RWPE2 (cell line): ENCODE measurements at regions not wholly inside any gene's neighbourhood (a gene's known extent, or its start where the extent isn't known, plus 50 kb on each side); places are given as distances from the start of the nearest gene placed in this dataset.

Source experiments
- ATAC-seq: fragments of 200-7000 bp; cut with Tn5 transposase; 3 replicates; pipeline ENCODE4 v1.9.1; 2021; ENCODE audit warnings: low read depth
- DNase-seq: peaks from one replicate; pipeline ENCODE4 v3.0.0-alpha.2; 2020; ENCODE audit warnings: low spot score
- H3K27ac ChIP-seq: fragments of 450-650 bp; 2 replicates; pipeline ENCODE4 v1.5.1; 2017; ENCODE audit warnings: mild to moderate bottlenecking; ENCODE audit not compliant: poor library complexity, severe bottlenecking
- H3K27me3 ChIP-seq: fragments of 250-450 bp; sonication (Bioruptor Pico); 2 replicates; pipeline ENCODE4 v1.5.1; 2021; ENCODE audit warnings: mild to moderate bottlenecking, moderate library complexity; ENCODE audit not compliant: insufficient read depth, poor library complexity, severe bottlenecking
- H3K36me3 ChIP-seq: fragments of 250-450 bp; sonication (Bioruptor Pico); 2 replicates; pipeline ENCODE4 v1.5.1; 2020; ENCODE audit warnings: low read depth, mild to moderate bottlenecking, moderate library complexity
- H3K4me1 ChIP-seq: fragments of 250-450 bp; sonication (Bioruptor Pico); 2 replicates; pipeline ENCODE4 v1.5.1; 2021; ENCODE audit warnings: mild to moderate bottlenecking, moderate library complexity; ENCODE audit not compliant: insufficient read depth, poor library complexity, severe bottlenecking
- H3K4me3 ChIP-seq: fragments of 250-450 bp; sonication (Bioruptor Pico); 2 replicates; pipeline ENCODE4 v1.5.1; 2021; ENCODE audit warnings: mild to moderate bottlenecking, moderate library complexity; ENCODE audit not compliant: severe bottlenecking
- H3K9me3 ChIP-seq: fragments of 250-450 bp; sonication (Bioruptor Pico); 2 replicates; pipeline ENCODE4 v1.5.1; 2021; ENCODE audit warnings: mild to moderate bottlenecking, moderate library complexity; ENCODE audit not compliant: severe bottlenecking
- CTCF ChIP-seq: fragments of 450-650 bp; IDR thresholded peaks from one replicate; pipeline ENCODE4 v1.5.1; 2017; ENCODE audit warnings: mild to moderate bottlenecking, moderate library complexity; ENCODE audit not compliant: poor library complexity, severe bottlenecking

GRCh38 chr18:78133729-78134128, 845.9 kb upstream of the SALL3 start:
- ATAC-seq: no peak
- Histone ChIP-seq H3K27me3 (no peaks in the 10 kb centered on the region), H3K27ac (no peak overlapping the region), H3K9me3 (no peaks in the 10 kb centered on the region), H3K36me3 (no peaks in the 10 kb centered on the region), H3K4me1 (no peaks in the 10 kb centered on the region), H3K4me3 (no peak overlapping the region)
- TF ChIP-seq CTCF: no peak
- no peak for DNase-seq

GRCh38 chr18:78136986-78137385, 842.6 kb upstream of the SALL3 start:
- no peaks in the 10 kb centered on the region for H3K4me1 ChIP-seq
- TF ChIP-seq CTCF: no peak
- no peak overlapping the region for H3K27ac ChIP-seq
- no peaks in the 10 kb centered on the region for H3K27me3 ChIP-seq
- no peak overlapping the region for H3K4me3 ChIP-seq
- ATAC-seq: no peak
- H3K9me3 ChIP-seq: no peaks in the 10 kb centered on the region
- DNase-seq: no peak
- H3K36me3 ChIP-seq: no peaks in the 10 kb centered on the region

GRCh38 chr18:78138983-78139496, 840.6 kb upstream of the SALL3 start:
- DNase-seq (no peak), ATAC-seq (no peak)
- H3K27me3 ChIP-seq: no peaks in the 10 kb centered on the region
- no peaks in the 10 kb centered on the region for H3K4me1 ChIP-seq
- H3K27ac ChIP-seq: no peak overlapping the region
- TF ChIP-seq CTCF: no peak
- no peaks in the 10 kb centered on the region for H3K36me3 ChIP-seq
- H3K4me3 ChIP-seq: no peak overlapping the region
- H3K9me3 ChIP-seq: no peaks in the 10 kb centered on the region

- no peaks in the 10 kb centered on the region for H3K27me3 ChIP-seq
- no peak for DNase-seq
- TF ChIP-seq CTCF: no peak
- H3K27ac ChIP-seq: no peak overlapping the region
- H3K4me1 ChIP-seq: no peaks in the 10 kb centered on the region
- no peak for ATAC-seq
- H3K4me3 ChIP-seq: no peak overlapping the region
- H3K9me3 ChIP-seq: no peaks in the 10 kb centered on the region
- H3K36me3 ChIP-seq: no peaks in the 10 kb centered on the region
Measured at GRCh38 chr18:78140294-78140693, 839.3 kb upstream of the SALL3 start.

GRCh38 chr18:78144669-78145068, 834.9 kb upstream of the SALL3 start:
- no peak for ATAC-seq
- no peaks in the 10 kb centered on the region for H3K36me3 ChIP-seq
- H3K4me3 ChIP-seq: no peak overlapping the region
- H3K9me3 ChIP-seq: no peaks in the 10 kb centered on the region
- no peak overlapping the region for H3K27ac ChIP-seq
- no peak for TF ChIP-seq CTCF
- no peaks in the 10 kb centered on the region for H3K4me1 ChIP-seq
- no peaks in the 10 kb centered on the region for H3K27me3 ChIP-seq
- no peak for DNase-seq
